Activated CD4-positive, CD25-positive, alpha-beta regulatory T cell (primary cell): ENCODE measurements at regions not wholly inside any gene's neighbourhood (a gene's known extent, or its start where the extent isn't known, plus 50 kb on each side); places are given as distances from the start of the nearest gene placed in this dataset.

Experiments used
- DNase-seq, 4 experiments: peaks; one replicate each; lab custom pipeline; 2025; lab: John Stamatoyannopoulos, UW

DNA sequence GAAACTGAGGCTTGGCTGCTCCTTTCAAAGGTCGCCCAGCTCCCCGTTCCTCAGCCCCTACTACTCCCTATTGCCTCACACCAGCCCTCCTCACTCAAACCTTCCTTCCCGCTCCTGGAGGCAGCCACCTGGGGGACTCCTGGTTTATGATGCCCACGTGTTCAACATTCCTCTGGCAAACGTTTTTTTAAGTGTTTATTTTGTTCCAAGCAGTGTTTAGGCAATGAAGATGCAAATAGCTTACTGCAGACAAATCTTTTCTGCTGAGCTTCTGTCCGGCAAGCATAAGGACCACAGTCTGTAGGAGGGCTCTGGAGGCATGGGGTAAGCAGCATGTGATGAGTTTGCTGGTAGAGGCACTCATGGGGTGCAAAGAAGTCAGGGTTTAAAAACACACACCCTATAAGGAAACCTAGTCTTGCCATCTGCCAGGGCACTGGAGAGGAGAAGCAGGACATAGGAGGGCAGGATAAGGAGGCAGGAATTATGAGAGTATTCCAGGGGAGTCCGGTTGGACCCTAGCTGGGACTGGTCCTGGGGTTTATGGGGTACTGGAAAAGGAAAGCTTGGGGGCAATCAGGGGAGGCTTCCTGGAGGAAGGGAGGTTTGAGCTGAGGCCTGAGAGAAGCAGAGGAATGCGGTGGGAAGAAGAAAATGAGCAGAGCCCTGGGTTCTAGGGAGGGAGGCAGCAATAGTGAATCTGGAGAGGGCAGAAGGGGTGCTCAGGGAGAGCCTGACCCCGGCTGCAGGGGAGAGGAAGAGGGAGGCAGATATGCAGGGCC is 123.3 kb downstream of the NCOR2 start:
- DNase-seq = no peak

DNA sequence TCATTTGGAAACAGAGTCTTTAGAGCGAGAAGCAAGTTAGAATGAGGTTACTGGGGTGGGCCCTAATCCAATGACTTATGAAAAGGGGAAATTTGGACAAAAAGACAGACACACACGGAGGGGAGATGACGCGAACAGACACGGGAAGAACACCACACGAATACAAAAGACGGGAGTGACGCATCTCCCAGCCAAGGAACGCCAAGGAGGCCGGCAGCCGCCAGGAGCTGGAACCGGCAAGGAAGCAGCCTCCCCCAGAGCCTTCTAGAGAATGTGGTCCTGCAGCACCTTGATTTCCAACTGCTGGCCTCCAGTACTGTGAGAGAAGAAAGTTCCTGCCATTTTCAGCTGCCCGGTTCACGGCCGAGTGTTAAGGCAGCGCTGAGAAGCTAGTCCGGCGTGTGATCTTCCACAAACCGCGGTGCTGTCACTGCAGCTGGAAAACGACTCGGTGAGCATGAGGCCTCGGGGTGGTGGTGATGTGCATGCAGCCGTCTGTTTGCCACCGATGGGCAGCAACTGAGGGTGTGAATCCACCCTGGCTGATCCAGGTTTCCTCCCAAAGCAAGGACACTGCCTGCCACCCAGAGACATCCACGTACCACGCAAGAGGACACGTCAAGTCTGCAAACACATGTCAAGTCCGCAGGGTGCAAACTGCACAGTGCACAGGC is 124.5 kb downstream of the NCOR2 start:
- DNase-seq = no peak

DNA sequence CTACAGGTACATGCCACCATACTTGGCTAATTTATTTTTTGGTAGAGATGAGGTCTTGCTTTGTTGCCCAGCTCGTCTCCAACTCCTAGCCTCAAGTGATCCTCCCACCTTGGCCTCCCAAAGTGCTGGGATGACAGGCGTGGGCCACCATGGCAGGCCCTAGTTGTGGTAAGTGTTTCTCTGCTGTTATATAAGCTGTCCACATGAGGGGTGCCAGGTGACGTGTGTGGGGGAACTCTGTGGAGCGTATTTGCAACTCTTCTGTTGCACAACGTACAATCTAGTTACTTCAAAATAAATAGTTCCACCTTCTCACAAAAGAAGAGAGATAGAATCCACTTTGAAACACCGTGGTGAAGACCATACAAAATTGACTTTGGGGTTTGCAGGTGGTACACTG is 125.1 kb downstream of the NCOR2 start:
- no peak for DNase-seq

GRCh38 chr12:124441443-124442194 is 125.8 kb downstream of the NCOR2 start:
- DNase-seq = no peak

DNA sequence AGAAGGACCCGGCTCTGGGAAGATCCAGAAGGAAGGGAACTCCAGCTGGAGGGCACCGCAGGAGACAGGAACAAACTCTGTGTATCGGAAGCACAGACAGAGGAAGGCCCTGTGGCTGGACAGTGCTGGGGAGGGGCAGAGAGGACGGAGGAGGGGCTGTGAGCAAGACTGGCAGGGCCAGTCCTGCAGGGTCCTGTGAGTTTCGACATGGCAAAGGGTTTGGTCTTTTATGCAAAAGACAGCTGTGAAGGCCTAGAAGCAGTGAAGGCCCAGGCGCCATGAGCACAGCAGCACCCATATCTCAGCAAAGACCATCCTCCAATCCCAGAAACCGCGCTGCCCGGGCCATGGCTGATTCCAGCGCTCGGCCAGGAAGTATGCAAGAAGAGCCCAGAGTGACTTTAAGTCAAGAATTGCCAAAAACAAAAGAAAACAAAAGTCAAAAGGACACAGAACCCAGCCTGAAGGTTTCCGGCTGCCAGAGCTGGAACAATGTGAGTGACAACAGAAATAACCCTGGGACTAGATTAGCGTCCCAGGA is 126.5 kb downstream of the NCOR2 start:
- DNase-seq = no peak

DNA sequence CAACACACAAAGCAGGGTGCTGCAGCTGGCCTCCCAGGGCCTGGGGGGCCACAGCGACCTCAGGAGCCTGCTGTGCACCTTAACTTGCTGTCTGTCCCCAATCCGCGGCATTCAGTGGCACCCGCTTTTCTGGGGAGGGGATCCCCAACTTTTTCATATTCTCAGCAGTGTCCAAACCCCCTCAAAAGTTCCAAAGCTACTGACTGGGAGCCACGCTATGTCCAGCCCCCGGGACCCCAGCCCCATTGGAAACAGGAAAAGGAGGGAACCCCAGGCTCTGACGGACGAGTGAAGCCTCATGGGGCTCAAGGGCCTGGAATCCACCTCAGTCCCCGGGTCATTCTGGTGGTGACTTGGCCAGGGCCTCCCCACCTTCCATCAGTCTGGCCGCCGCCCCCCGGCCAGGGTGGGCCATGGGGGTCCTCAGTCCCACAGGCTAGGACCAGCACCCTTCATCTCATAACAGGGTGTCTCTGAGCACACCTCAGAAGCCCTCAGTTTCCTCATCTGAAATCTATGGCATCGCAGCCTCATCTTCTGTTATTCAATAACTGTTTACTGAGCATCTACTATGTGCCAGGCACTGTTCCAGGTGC is 127.3 kb downstream of the NCOR2 start:
- DNase-seq = no peak

- no peak for DNase-seq
These were observed 128.9 kb downstream of the NCOR2 start for GRCh38 chr12:124438437-124439056.

DNA sequence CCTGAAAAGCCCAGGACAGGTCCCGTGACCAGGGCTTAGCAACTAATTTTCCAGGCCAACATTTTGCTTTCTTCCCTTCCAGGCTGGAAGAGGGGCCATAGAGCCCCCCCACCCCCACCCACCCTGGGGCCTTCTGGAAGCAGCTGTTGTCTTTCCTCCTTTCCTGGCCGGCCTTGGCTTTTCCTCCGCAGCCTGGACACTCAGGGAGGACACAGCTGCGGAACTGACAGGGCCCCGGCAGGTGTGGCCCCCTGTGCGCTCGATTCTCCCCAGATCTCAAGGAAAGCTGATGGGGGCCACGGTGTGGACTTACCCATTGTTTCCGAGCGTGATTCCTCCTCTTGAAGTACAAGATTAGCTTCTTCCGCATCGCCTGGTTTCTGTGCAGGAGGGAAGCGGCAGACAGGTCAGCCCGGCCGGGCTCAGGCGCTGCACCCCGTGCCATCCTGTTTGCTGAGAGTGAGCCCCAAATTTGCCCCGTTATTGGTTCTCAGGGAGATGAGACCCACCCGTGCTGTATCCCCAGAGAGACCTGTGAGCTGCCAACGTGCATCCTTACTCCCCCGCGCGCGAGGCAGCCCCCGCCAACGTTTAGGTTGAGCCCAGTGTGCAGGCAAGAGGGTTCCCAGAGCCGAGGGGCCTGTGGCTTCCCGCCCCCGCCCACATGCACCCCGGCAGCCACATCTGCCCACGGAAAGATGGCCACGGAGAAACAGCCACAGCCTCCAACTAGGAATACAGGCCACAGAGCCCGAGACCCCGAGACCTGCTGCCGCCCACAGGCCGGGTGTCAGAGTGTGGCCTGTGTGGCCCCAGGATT is 129.6 kb downstream of the NCOR2 start:
- DNase-seq = no peak

GRCh38 chr12:124437121-124437520 is 130.3 kb downstream of the NCOR2 start:
- no peak for DNase-seq

DNA sequence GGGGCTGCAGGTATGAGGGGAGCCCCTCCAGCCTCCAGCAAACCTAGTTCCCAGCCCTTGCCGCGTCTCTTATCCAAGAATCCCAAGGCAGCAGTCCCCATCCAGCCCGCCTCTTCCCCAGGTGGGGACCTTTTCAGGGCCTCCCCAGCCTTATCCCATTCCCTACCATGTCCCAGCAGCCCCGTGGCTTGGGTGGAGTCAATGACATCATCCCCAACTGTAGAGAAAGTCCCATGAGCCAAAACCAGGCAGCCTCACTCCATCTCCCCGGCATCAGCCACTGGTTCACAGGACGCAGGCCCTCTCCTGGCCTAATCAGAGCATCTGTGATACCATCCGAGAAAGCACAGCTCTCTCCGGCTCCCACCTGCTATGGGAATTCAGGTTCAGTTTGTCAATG is 131.0 kb downstream of the NCOR2 start:
- no peak for DNase-seq

GRCh38 chr12:124435806-124436345 is 131.5 kb downstream of the NCOR2 start:
- no peak for DNase-seq

- DNase-seq = no peak
These were observed 132.2 kb downstream of the NCOR2 start for GRCh38 chr12:124434951-124435805.

- DNase-seq = no peak
These were observed 133.1 kb downstream of the NCOR2 start for GRCh38 chr12:124434354-124434753.

DNA sequence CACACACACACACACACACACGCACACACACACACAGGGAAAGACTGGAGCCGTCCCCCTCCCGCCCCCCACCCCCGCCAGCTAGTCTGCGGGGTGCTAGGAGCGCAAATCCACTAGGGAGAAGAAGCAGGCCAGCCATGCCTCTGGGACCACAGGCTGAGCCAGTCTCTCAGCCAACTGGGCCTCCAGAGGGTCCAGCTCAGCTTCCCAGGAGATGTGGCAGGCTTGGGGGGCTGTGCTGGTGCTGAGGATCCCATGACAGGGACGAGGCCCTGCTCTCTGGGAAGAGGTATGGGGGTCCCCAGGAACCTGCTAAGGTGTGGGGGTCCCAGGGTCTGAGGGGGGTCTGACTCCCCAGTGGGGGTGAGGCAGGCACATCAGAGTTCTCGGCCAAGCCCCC is 133.5 kb downstream of the NCOR2 start:
- no peak for DNase-seq

GRCh38 chr12:124433147-124433874 is 134.1 kb downstream of the NCOR2 start:
- DNase-seq = no peak

GRCh38 chr12:124432376-124432775 is 135.0 kb downstream of the NCOR2 start:
- no peak for DNase-seq

DNA sequence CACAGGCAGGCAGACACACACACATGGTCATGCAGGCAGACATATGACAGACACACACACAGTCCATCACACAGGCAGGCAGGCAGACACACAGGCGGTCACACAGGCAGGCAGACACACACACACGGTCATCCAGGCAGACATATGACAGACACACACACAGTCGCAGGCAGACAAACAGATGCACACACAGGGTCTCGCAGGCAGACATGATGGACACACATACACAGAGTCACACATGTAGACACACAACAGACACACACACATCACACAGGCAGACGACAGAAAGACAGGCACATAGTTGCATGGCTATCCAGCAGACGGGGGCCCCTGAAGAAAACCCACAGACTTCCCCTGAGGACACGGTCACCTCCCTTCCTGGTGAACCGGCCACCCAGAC is 135.4 kb downstream of the NCOR2 start:
- no peak for DNase-seq

- DNase-seq = no peak
These were observed 135.6 kb downstream of the RFLNA start for GRCh38 chr12:124430491-124430890.

DNA sequence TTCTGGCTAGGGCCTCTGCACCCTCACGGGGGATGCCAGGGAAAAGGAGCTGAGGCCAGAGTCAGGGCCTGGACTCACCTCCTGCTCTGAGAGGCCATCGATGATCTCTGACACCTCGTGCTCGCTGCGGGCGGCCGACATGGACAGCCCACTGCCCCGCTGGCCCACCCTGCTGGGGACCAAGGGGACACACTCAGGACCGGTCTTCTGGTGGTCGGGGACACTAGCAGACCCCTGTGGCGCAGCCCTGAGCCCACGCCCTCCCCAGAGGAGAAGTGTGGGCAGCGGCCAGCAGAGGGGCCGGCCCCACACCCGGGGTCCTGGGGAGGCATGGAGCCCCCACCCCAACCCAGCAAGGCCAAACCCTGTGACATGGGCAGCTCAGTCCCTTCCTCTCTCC is 134.6 kb downstream of the RFLNA start:
- DNase-seq = no peak
